NCI-H2171 (cell line): ENCODE measurements at regions not wholly inside any gene's neighbourhood (a gene's known extent, or its start where the extent isn't known, plus 50 kb on each side); places are given as distances from the start of the nearest gene placed in this dataset.

Experiments
- DNase-seq: peaks from one replicate; lab custom pipeline; 2025; lab: John Stamatoyannopoulos, UW

DNA sequence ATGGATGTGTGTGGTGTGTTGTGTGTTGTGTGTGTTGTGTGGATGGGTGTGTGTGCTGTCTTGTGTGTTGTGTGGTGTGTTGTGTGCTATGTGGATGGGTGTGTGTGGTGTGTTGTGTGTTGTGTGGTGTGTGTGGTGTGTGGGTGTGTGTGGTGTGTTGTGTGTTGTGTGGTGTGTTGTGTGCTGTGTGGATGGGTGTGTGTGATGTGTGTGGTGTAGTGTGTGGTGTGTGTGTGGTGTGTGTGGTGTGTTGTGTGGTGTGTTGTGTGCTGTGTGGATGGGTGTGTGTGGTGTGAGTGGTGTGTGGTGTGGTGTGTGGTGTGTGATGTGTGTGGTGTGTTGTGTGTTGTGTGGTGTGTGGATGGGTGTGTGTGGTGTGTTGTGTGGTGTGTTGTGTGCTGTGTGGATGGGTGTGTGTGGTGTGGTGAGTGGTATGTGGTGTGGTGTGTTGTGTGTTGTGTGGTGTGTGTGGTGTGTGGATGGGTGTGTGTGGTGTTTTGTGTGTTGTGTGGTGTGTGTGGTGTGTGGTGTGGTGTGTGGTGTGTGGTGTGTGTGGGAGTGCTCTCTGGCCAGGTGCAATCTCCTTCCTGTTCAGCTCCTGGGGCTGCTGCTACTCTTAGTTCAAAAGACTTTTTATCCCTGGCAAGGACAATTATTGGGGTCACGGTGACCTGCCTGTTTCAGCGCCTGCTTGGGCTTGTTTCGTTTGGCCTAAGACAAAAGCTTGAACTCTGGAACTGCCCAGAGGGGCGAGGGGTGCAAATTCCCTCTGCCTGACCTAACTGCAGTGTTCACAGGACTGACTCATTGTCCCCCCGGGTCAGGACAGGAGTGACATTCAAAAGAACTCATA is 101.1 kb downstream of the UBIAD1 start:
- no peak for DNase-seq

DNA sequence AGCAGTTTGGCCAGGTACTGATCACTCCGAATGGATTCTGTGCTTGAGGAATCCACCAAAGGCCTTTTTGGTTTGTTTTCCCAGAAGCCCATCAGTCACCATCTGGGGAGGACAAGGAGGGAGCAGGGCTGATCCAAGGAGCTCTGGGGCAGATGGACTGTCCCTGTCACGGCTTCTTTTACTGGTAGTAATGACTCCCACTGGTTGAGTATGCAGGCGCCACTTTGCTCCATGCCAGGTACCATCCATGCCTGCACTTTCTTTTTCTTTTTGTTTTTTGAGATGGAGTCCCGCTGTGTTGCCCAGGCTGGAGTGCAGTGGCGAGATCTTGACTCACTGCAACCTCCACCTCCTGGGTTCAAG is 101.7 kb downstream of the UBIAD1 start:
- DNase-seq = no peak

DNA sequence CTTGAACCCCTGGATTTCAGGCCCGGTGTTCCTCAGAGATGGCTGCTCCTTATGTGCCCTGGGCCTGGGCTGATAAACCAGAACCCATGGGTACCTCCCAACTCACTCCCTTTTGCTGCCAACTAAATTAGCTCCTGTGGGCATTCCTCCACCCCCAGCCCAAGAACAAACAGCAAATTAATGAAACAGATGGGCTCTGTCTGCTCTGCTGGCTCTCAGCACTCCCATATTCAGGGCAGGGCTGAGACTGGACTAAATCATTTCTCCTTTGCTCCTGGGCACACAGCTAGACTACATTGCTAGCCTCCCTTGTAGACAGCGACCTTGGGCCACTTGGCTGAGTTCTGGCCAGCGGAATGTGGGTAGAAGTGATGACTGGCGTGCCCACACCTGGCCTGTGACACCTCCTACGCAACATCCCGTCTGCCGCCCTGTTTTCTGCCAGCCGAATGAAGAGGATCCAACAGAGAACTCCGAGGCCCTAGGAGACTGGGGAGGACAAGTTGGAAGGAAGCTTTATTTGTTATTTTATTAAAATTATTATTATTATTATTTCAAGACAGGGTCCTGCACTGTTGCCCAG is 101.9 kb upstream of the DISP3 start:
- DNase-seq = peak; percentile 51

DNA sequence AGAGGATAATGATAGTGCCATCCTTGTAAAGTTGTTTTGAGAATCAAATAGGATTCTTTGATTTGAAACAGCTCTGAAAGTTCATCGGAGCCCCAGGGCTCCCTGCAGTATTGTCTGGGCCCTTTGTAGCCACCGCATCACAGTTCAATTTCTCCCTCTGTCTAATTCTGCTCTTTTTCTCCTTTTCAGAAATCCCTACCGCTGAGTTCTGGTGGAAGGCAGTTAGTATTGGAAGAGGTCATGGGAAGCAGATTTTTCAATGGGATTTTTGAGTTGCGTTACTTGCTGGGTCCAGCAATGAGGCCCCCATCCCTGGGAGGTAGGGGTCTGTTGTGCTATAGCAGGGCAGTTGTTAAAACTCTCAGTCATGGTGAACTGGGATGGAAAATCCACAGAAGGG is 101.0 kb upstream of the DISP3 start:
- DNase-seq = no peak

DNA sequence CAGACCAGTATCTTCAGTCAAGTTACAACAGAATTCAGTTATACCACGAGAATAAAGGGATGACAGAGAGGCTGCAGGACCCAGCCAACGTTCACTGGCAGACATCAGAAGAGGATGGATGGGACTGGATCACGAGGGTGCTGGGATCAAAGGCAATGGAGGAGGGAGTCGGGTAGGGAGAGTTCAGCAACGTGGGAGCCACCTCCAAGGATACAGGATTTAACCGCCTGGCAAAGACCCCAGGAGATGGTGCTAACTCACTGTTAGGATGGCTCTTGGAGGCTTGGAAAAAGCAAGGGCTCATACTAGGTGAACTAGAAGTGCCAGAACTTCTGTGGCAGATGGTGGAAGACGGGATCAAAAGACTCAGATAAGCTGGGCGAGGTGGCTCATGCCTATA is 99.1 kb upstream of the DISP3 start:
- DNase-seq = no peak

DNA sequence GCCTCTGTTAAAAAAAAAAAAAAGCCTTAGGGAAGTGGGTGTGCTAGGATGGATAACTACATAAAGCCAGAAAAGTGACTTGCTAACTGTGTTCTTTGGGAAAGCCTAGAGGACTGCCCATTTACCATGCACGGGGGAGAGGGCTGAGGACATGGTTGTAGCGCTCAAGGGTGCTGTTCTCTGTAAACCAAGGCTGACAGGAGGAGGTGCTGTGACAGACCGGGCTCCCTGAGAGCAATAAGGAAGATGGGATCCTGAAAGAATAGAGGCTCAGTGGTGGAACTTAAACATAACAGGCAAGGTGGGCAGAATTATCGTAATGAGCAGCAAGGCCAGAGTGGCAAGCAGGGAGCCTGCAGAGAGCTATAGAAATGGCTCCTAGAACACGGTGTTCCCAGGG is 98.5 kb upstream of the DISP3 start:
- DNase-seq = no peak

DNA sequence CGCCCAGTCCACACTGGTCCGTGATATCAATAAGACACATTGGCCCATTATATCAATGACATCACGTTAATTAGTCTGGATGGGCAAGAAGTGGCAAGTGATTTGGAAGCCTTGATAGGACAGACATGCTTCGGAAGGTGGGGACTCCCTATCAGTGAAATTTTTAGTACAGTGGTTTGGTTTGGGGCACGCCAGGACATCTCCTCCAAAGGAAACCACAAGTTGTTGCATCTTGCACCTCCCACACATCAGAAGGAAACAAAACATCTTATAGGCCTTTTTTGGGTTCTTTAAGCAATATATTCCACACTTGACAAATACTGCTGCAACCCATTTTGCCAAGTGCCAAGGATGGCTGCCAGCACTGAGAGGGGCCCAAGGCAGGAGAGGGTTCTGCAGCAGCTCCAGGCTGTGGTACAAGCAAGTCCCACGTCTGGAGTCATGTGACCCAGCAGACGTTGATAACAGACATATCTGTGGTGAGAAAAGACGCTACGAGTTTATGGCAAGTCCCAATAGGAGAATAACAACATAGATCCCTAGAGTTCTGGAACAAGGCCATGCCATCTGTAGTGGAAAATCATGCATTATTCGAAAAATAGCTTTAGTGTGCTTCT is 95.3 kb upstream of the DISP3 start:
- no peak for DNase-seq

DNA sequence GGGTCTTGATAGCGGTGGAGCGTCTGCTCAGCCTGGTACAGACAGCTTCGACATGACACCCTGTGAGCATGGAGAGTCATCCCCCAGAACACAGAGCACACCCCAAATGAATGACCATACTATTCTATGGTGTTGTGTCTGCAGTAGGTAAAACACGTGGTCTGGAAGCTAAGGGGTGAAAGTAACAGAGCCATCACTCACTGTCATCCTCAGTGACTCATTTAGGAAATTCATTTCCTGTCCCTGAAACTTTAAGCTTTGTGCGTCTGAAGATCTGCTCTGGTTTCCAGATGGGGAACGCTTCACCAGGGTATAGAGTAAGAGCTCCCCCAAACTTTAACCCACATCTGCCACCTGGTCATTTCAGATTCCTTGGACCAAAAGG is 94.8 kb upstream of the DISP3 start:
- DNase-seq = no peak

DNA sequence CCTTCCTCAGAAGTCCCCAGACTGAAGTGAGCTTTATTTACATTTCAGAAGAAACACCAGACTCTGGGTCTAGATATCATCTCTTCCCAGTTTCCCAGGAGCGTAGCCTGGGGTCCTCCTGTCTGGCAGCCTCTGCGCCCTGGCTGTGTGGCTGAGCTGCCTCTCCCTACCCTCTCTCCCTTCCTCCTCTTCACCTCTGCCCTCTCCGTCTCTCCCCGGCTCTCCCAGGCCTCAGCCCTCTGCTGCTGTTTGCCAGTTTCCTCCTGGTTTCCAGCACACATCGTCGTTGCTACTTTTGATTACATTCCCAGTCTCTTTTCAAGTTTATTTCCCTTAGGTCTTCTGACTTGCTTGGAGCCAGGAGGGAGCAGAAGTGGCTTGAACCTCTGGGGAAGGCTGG is 91.1 kb upstream of the DISP3 start:
- no peak for DNase-seq

DNA sequence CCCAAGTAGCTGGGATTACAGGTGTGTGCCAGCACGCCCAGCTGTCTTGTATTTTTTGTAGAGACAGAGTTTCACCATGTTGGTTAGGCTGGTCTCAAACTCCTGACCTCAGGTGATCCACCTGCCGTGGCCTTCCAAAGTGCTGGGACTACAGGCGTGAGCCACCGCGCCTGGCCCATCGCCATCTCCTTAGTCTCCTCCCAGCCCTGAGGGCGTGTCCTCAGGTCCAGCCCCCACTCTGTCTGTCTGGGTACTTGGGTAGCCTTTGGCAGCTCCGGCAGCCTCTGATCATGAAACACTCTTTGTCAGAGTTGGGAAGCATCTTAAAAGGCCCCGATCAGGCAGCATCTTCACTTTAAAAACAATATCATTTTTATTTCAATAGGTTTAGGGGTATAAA is 90.3 kb upstream of the DISP3 start:
- DNase-seq = no peak

DNA sequence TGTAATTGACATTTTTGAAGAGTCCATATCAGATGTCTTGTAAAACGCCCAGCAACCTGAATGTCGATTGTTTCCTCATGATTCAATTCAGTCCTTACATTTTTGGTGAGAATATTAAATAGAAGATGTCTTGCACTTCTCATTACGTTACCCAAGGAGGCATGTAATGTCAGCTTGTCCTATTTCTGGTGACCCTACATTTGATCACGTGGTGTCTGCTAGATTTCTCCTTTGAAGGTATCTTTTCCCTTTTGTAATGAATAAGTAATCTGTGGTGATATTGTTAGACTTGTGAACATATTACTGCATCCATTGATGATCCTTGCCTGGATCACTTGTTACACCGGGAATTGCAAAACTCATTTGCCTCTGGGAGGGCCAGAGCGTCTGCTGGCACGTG is 87.6 kb upstream of the DISP3 start:
- DNase-seq = no peak

DNA sequence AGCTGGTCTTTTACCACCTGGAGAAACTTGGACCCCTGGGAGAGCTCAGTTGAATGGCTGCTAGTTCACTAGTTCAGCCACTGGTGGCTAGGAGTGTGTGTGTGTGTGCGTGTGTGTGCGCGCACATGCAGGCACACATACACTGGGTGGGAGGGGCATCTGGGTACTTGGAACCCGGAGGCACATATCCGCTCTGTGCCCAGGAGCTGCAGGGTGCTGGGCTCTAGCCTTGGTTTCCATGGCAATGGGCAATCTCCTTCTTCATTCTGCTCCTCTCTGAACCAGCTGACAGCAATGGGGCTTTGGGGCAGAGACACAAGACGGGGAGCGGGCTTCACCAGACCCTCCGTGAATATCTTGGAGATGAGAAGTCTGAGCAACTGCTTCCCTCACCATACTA is 87.1 kb upstream of the DISP3 start:
- DNase-seq = no peak

DNA sequence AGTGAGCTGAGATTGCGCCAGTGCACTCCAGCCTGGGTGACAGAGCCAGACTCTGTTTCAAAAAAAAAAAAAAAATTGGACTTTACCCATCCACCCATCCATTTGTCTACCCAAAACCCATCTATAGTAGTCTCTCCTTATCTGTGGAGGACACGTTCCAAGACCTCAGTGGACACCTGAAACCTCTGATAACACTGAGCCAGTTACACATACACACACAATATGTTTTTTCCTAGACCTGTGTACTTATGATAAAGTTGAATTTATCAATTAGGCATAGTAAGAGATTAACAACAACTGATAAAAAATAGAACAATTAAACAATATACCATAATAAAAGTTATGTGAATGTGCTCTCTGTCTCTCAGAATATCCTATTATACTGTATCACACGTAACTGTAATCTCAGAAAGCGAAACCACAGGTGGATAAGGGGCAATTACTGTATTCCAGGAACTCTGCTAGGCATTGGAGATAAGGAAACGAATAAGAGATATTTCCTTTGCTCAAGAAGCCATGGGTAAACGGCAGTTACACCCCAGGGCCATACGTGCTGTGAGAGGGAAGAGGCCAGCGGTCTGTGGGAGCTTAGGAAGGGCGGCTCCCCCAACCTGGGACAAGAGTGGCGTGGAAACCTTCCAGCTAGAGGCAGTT is 84.2 kb upstream of the DISP3 start:
- no peak for DNase-seq

DNA sequence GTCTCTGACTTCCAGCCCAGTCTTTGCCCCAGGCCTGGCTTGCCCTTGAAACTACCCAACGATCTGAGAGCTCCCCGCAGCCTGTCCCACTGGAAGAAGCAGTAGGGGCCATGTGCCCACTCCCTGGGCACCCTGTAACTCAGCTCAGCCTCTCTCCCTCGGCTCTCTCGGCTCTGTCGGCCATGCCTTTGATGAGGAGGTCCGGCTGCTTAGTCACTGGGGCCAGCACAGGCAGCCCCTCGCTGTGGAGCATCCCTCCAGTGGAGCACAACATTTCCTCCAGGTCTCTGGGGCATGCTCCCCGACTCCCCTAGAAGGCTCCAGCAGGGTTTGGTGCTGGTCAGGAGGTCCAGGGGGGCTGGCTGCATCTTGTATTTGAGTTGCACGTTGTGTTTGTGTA is 83.3 kb upstream of the DISP3 start:
- DNase-seq = no peak

DNA sequence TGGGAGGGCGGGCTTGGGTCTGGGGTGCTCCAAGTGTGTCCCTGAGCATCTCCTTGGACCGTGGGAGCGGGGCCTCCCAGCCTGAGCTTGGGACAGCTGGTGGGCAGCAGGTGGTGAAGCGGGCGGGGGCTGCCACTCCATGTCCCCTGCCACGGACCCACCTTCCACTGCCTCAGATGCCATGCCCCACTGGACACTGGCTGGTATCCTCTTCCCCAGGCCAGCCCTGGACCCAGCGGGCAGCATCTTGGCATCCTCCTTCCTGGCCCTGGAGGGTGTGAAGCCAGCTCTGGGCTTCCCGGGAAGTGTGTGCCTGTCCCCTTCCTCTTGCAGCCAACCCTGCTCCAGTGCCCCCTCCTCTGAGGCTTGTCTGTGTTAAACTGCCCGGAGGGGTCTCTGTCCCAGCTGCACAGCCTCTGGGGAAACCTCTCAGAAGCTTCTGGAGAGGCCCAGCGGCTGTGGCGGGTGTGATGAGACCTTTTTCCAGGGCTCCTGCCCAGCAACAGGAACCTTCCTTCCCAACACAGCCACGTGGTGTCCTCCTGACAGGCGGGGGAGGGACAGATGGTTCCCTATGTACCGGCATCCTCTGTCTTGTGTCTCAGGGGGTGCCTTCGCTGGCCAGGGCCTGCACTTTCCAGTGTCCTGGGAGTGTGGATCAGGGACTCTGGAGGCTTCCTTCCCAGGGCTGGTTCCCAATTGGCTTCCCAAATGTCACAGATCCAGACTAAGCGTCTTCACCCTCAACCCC is 81.6 kb upstream of the DISP3 start:
- no peak for DNase-seq

DNA sequence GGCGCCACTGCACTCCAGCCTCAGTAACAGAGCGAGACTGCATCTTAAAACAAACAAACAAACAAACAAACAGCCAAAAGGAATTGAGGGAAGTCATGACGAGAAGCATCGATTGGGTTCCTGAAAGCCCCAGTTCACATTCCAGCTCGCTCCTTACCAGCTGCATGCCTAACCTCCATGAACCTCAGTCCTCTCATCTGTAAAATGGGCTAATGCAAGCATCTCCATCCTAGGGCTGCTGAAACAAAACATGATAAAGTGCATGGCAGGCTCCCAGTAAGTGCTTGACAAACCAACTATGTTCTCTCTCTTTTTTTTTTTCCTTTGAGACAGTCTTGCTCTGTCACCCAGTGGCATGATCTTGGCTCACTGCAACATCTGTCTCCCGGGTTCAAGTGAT is 79.7 kb upstream of the DISP3 start:
- no peak for DNase-seq

DNA sequence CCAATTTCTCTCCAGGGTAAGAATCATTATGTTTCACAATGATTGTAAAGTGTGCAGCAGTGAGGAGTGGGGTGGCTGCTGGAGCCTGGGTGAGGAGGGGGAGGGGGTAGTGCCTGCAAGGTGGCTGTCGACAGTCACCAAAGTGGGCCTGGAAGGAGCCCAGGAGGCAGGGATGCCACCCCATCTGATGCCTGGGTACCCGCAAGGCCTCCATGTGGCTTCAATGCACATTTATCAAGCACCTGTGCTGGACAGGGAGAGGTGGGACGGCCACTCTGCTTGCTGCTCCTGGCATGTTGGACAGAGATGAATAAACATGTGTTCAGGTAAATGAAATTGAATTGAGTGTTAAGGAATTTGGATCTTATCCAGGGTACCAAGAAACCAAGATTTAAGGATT is 78.8 kb upstream of the DISP3 start:
- no peak for DNase-seq

DNA sequence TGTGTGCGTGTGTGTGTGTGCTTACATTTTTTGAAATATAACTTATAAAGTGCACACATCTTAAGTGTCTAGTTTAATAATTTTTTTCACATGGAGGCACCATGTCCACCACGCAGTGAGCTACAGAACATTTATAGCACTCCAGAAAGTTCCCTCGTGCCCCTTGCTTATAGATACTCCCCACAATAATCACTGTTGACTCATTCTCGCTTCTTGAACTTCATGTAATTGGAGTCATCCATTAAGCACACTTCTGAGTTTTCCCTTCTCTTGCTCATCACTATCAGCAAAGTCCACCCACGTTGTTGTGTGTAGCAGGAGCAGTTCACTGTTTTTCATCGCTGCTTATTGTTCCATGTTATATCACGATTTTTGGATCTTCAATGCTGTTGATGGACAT is 78.4 kb upstream of the DISP3 start:
- DNase-seq = no peak

DNA sequence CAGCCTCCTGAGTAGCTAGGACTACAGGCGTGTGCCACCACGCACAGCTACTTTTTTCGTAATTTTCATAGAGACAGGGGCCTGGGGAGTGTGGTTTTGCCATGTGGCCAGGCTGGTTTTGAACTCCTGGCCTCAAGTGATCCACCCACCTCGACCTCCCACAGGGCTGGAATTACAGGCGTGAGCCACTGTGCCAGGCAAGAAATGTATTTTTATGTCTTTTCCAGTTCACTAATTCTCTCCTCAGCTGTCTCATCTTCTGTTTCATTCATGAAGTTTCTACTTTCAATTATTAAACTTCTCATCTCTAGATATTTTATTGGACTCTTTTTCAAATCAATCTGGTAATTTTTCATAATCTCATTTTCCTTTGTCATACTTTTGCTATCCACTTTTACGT is 72.1 kb upstream of the DISP3 start:
- DNase-seq = no peak

DNA sequence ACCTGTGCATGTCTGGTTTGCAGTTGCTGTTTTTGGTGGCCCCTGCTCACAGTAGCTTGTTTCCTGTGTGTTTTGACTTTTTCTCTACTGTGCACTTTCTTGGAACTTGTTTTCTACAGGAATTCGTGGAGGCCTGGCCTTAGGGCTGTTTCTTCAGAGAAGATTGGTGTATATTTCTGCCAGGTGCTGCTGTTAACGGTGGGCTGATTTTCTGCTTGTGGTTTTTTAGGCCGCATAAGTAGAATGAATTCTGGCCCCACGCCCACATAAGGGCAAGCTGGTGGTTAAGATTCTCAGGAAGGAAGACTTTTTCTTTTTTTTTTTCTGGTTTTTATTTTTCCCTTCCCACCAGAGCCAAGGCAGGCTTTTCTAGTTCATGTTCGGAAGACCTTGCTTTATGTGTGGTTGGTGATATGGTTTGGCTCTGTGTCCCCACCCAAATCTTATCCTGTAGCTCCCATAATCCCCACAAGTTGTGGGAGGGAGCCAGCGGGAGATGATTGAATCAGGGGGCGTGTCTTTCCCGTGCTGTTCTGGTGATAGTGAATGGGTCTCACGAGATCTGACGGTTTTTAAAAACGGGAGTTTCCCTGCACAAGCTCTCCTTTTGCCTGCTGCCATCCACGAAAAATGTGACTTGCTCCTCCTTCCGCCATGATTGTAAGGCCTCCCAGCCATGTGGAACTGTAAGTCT is 71.5 kb upstream of the DISP3 start:
- DNase-seq = peak; percentile 31

DNA sequence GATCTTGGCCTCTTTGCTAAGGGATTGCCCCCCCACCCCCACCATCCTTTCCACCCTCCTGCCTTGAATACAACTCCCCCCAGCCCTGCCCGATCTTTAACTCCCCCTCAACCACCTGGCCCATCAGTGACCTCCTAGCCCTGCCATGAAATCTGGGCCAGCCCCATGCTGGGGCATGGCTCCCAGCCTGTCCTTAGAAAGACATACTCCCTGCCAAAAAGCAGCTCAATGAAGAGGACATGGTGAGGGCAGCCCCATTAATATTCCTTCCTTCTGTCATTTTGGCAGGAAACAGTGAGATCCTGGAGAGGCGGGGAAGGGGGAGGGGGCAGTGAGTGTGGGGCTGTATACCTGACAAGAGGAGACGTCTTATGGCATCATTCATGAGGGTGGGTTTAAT is 66.8 kb upstream of the DISP3 start:
- no peak for DNase-seq

DNA sequence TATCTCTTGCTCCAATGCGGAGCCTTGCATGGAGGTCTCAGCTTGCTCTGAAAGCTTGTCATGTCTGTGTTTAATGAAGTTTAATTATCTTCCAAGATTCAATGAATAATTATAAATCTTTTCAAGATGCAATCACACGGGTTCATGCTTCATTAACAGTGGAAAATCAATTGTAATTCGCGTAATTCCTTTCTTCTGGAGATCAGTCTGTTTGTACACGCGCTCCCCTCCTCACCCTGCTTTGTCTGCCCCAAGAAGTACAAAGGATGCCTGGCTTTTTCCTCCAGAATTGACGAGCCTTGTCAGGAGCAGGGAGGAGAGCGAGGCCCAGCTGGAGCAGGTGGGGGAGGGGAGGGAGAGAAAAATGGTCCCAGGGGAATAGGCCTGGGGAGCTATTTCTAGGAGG is 65.0 kb upstream of the DISP3 start:
- peak; percentile 90 for DNase-seq
